GM23338 (cell line): ENCODE measurements at regions not wholly inside any gene's neighbourhood (a gene's known extent, or its start where the extent isn't known, plus 50 kb on each side); places are given as distances from the start of the nearest gene placed in this dataset.

ENCODE experiments used
- ATAC-seq: fragments of 200-7000 bp; cut with Tn5 transposase; 3 replicates; pipeline ENCODE4 v1.9.1; 2020
- DNase-seq: peaks from one replicate; pipeline ENCODE4 v3.0.0-alpha.2; 2015; ENCODE audit warnings: low spot score
- H2AFZ ChIP-seq: fragments of 200-600 bp; sonication (generic); 2 replicates; pipeline ENCODE4 v1.8.0; 2016; ENCODE audit warnings: antibody characterized with exemption, mild to moderate bottlenecking, moderate library complexity
- H3F3A ChIP-seq: fragments of 200-600 bp; sonication (generic); replicated peaks from 2 replicates; pipeline ENCODE4 v1.8.0; 2017; ENCODE audit warnings: antibody characterized with exemption, mixed run types, low read depth
- H3K27ac ChIP-seq: fragments of 200-600 bp; sonication (generic); 2 replicates; pipeline ENCODE4 v1.6.1; 2016; ENCODE audit warnings: low read depth
- H3K27me3 ChIP-seq: fragments of 200-600 bp; sonication (generic); 2 replicates; pipeline ENCODE4 v1.8.0; 2016; ENCODE audit warnings: mild to moderate bottlenecking, mixed run types, moderate library complexity; ENCODE audit not compliant: insufficient read depth
- H3K36me3 ChIP-seq: fragments of 200-600 bp; sonication (generic); 2 replicates; pipeline ENCODE4 v1.8.0; 2016; ENCODE audit warnings: mild to moderate bottlenecking; ENCODE audit not compliant: insufficient read depth
- H3K4me1 ChIP-seq: fragments of 200-600 bp; sonication (generic); 2 replicates; pipeline ENCODE4 v1.8.0; 2016; ENCODE audit warnings: mild to moderate bottlenecking, moderate library complexity; ENCODE audit not compliant: insufficient read depth
- H3K4me2 ChIP-seq: fragments of 200-600 bp; sonication (generic); 2 replicates; pipeline ENCODE4 v1.7.1; 2017; ENCODE audit warnings: mixed run types
- H3K4me3 ChIP-seq: fragments of 200-600 bp; sonication (generic); 2 replicates; pipeline ENCODE4 v1.6.1; 2016; ENCODE audit warnings: mixed run types
- H3K79me2 ChIP-seq: fragments of 200-600 bp; sonication (generic); replicated peaks from 2 replicates; pipeline ENCODE4 v1.8.0; 2017; ENCODE audit warnings: mild to moderate bottlenecking; ENCODE audit not compliant: insufficient read depth
- H3K9me2 ChIP-seq: fragments of 200-600 bp; sonication (generic); 2 replicates; pipeline ENCODE4 v1.8.0; 2017; ENCODE audit not compliant: insufficient read depth
- H4K20me1 ChIP-seq: fragments of 200-600 bp; sonication (generic); replicated peaks from 2 replicates; pipeline ENCODE4 v1.8.0; 2017; ENCODE audit warnings: mild to moderate bottlenecking; ENCODE audit not compliant: insufficient read depth
- H3K27ac Mint-ChIP-seq: 2 replicates; pipeline ENCODE4 v1.8.0; 2020; ENCODE audit warnings: inconsistent platforms, mild to moderate bottlenecking, moderate library complexity, mixed read lengths
- H3K27me3 Mint-ChIP-seq: 3 replicates; pipeline ENCODE4 v1.8.0; 2022; ENCODE audit warnings: low read depth, mild to moderate bottlenecking, moderate library complexity, mixed read lengths, inconsistent platforms; ENCODE audit not compliant: insufficient read depth, poor library complexity
- H3K36me3 Mint-ChIP-seq: 3 replicates; pipeline ENCODE4 v1.8.0; 2021; ENCODE audit warnings: low read depth, mild to moderate bottlenecking, inconsistent platforms, moderate library complexity, mixed read lengths
- H3K4me1 Mint-ChIP-seq: 3 replicates; pipeline ENCODE4 v1.8.0; 2020; ENCODE audit warnings: mild to moderate bottlenecking, inconsistent platforms, mixed read lengths
- H3K4me3 Mint-ChIP-seq: 3 replicates; pipeline ENCODE4 v1.8.0; 2021; ENCODE audit warnings: moderate library complexity, mild to moderate bottlenecking, inconsistent platforms, mixed read lengths
- H3K9me3 Mint-ChIP-seq: 3 replicates; pipeline ENCODE4 v1.8.0; 2020; ENCODE audit warnings: moderate library complexity, mild to moderate bottlenecking, inconsistent platforms, mixed read lengths
- CREB1 ChIP-seq: fragments of 250-450 bp; sonication (Bioruptor Pico); IDR thresholded peaks from 2 replicates; pipeline ENCODE4 v1.5.0; 2020; ENCODE audit warnings: low read depth, mild to moderate bottlenecking, moderate library complexity
- CTCF ChIP-seq, 2 experiments: fragments of 200-600 bp in 1 of 2; sonication (generic) in 1 of 2; conservative IDR thresholded peaks; 2 replicates each; pipeline versions ENCODE4 v1.5.1 to v1.6.1; 2016 to 2017; ENCODE audit warnings: antibody characterized with exemption in 2 of 2, low read depth in 2 of 2, mild to moderate bottlenecking in 2 of 2, moderate library complexity in 1 of 2
- ETS1 ChIP-seq: IDR thresholded peaks from 2 replicates; pipeline ENCODE4 v1.6.1; 2016; ENCODE audit warnings: antibody characterized with exemption
- EZH2 ChIP-seq: fragments of 200-600 bp; sonication (generic); IDR thresholded peaks from one replicate; pipeline ENCODE4 v1.8.0; 2017; ENCODE audit warnings: antibody characterized with exemption, mild to moderate bottlenecking, low read depth; ENCODE audit not compliant: unreplicated experiment
- EZH2phosphoT487 ChIP-seq: fragments of 200-600 bp; sonication (generic); IDR thresholded peaks from one replicate; pipeline ENCODE4 v1.8.1; 2018; ENCODE audit warnings: antibody characterized with exemption; ENCODE audit not compliant: unreplicated experiment
- JUNB ChIP-seq: IDR thresholded peaks from one replicate; pipeline ENCODE4 v1.6.1; 2016; ENCODE audit warnings: antibody characterized with exemption; ENCODE audit not compliant: unreplicated experiment
- NANOG ChIP-seq: IDR thresholded peaks from 2 replicates; pipeline ENCODE4 v1.6.1; 2016; ENCODE audit warnings: antibody characterized with exemption, borderline replicate concordance
- POLR2AphosphoS5 ChIP-seq: IDR thresholded peaks from 2 replicates; pipeline ENCODE4 v1.6.1; 2016; ENCODE audit warnings: antibody characterized with exemption, low read depth
- STAT1 ChIP-seq: IDR thresholded peaks from one replicate; pipeline ENCODE4 v1.6.1; 2016; ENCODE audit warnings: antibody characterized with exemption; ENCODE audit not compliant: unreplicated experiment
- ZNF114 ChIP-seq: fragments of 250-450 bp; sonication (Bioruptor Pico); IDR thresholded peaks from 2 replicates; pipeline ENCODE4 v1.5.0; 2020; ENCODE audit warnings: mild to moderate bottlenecking, moderate library complexity
- ZNF331 ChIP-seq: fragments of 250-450 bp; sonication (Bioruptor Pico); IDR thresholded peaks from 2 replicates; pipeline ENCODE4 v1.5.0; 2020; ENCODE audit warnings: low read depth, mild to moderate bottlenecking, moderate library complexity
- ZNF462 ChIP-seq: fragments of 250-450 bp; sonication (Bioruptor Pico); IDR thresholded peaks from 2 replicates; pipeline ENCODE4 v1.5.0; 2020; ENCODE audit warnings: mild to moderate bottlenecking, moderate library complexity
- TF ChIP-seq, protein P1 (sequence below): IDR thresholded peaks from one replicate; pipeline ENCODE4 v1.6.1; 2018; ENCODE audit warnings: antibody characterized with exemption; ENCODE audit not compliant: unreplicated experiment

- Histone ChIP-seq H3K27me3 (no peaks in the 10 kb centered on the region), H2AFZ (no peak overlapping the region), H3F3A (no peaks in the 10 kb centered on the region), H3K79me2 (no peaks in the 10 kb centered on the region), H3K4me2 (no peak overlapping the region), H4K20me1 (no peaks in the 10 kb centered on the region), H3K4me3 (no peak overlapping the region), H3K9me2 (no peaks in the 10 kb centered on the region), H3K27ac (no peak overlapping the region), H3K36me3 (no peaks in the 10 kb centered on the region; the same call in 1 of the 2 replicates), H3K4me1 (no peaks in the 10 kb centered on the region)
- Mint-ChIP-seq H3K27ac (no peak overlapping the region), H3K9me3 (no peaks in the 10 kb centered on the region; the same call in 2 of the 3 replicates), H3K4me3 (no peak overlapping the region), H3K36me3 (0 out of 3 replicates have a peak, but pooled peaks cover 3% of the 10 kb centered on the region), H3K4me1 (no peaks in the 10 kb centered on the region), H3K27me3 (no peaks in the 10 kb centered on the region)
- no peak for ATAC-seq
- TF ChIP-seq, protein P1, sequence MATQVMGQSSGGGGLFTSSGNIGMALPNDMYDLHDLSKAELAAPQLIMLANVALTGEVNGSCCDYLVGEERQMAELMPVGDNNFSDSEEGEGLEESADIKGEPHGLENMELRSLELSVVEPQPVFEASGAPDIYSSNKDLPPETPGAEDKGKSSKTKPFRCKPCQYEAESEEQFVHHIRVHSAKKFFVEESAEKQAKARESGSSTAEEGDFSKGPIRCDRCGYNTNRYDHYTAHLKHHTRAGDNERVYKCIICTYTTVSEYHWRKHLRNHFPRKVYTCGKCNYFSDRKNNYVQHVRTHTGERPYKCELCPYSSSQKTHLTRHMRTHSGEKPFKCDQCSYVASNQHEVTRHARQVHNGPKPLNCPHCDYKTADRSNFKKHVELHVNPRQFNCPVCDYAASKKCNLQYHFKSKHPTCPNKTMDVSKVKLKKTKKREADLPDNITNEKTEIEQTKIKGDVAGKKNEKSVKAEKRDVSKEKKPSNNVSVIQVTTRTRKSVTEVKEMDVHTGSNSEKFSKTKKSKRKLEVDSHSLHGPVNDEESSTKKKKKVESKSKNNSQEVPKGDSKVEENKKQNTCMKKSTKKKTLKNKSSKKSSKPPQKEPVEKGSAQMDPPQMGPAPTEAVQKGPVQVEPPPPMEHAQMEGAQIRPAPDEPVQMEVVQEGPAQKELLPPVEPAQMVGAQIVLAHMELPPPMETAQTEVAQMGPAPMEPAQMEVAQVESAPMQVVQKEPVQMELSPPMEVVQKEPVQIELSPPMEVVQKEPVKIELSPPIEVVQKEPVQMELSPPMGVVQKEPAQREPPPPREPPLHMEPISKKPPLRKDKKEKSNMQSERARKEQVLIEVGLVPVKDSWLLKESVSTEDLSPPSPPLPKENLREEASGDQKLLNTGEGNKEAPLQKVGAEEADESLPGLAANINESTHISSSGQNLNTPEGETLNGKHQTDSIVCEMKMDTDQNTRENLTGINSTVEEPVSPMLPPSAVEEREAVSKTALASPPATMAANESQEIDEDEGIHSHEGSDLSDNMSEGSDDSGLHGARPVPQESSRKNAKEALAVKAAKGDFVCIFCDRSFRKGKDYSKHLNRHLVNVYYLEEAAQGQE = no peak
- TF ChIP-seq NANOG (no peak), POLR2AphosphoS5 (no peak), ZNF462 (no peak), EZH2 (no peak), EZH2phosphoT487 (no peak), STAT1 (no peak), CTCF (conservative IDR thresholded peaks at IDR 0.05; ENCODE audit: low read depth in 2 of 2) (no peak), ZNF331 (CRISPR knock-in tag) (no peak), ZNF114 (no peak), CREB1 (CRISPR knock-in tag) (no peak), JUNB (no peak), ETS1 (no peak)
- no peak for DNase-seq
These were observed 54.8 kb upstream of the ZFP64 start for GRCh38 chr20:52246366-52246765.
